H4 (cell line): ENCODE measurements at regions not wholly inside any gene's neighbourhood (a gene's known extent, or its start where the extent isn't known, plus 50 kb on each side); places are given as distances from the start of the nearest gene placed in this dataset.

Source experiments
- DNase-seq: peaks from one replicate; pipeline ENCODE4 v3.0.0-alpha.2; 2015; ENCODE audit warnings: low spot score

- no peak for DNase-seq
Measured at GRCh38 chr20:62561948-62562347, 80.4 kb upstream of the SLCO4A1 start.

GRCh38 chr20:62562831-62563230 is 79.5 kb upstream of the SLCO4A1 start:
- no peak for DNase-seq

GRCh38 chr20:62563561-62563960 is 78.7 kb upstream of the SLCO4A1 start:
- no peak for DNase-seq

GRCh38 chr20:62564456-62565245 is 77.7 kb upstream of the SLCO4A1 start:
- DNase-seq: no peak

- no peak for DNase-seq
Measured at GRCh38 chr20:62566266-62566665, 76.0 kb upstream of the SLCO4A1 start.

GRCh38 chr20:62566771-62567170 is 75.5 kb upstream of the SLCO4A1 start:
- no peak for DNase-seq

GRCh38 chr20:62567246-62568044 is 74.9 kb upstream of the SLCO4A1 start:
- no peak for DNase-seq

- no peak for DNase-seq
Measured at GRCh38 chr20:62568045-62568389, 74.3 kb upstream of the SLCO4A1 start.

GRCh38 chr20:62569615-62570014 is 72.7 kb upstream of the SLCO4A1 start:
- no peak for DNase-seq

- no peak for DNase-seq
Measured at GRCh38 chr20:62570403-62570802, 71.9 kb upstream of the SLCO4A1 start.

- DNase-seq: no peak
Measured at GRCh38 chr20:62570897-62571668, 71.2 kb upstream of the SLCO4A1 start.

GRCh38 chr20:62571669-62572344 is 70.5 kb upstream of the SLCO4A1 start:
- DNase-seq: no peak

- DNase-seq: no peak
Measured at GRCh38 chr20:62572980-62573379, 69.3 kb upstream of the SLCO4A1 start.

GRCh38 chr20:62573817-62574216 is 68.5 kb upstream of the SLCO4A1 start:
- no peak for DNase-seq

GRCh38 chr20:62574230-62574993 is 67.9 kb upstream of the SLCO4A1 start:
- DNase-seq: no peak

- DNase-seq: no peak
Measured at GRCh38 chr20:62575976-62576722, 66.2 kb upstream of the SLCO4A1 start.

GRCh38 chr20:62576815-62577489 is 65.4 kb upstream of the SLCO4A1 start:
- DNase-seq: no peak

- DNase-seq: no peak
Measured at GRCh38 chr20:62577490-62577836, 64.8 kb upstream of the SLCO4A1 start.

- no peak for DNase-seq
Measured at GRCh38 chr20:62578294-62578897, 63.9 kb upstream of the SLCO4A1 start.

GRCh38 chr20:62580052-62580451 is 62.3 kb upstream of the SLCO4A1 start:
- DNase-seq: no peak
